Endothelial cell of umbilical vein (primary cell): ENCODE measurements at regions not wholly inside any gene's neighbourhood (a gene's known extent, or its start where the extent isn't known, plus 50 kb on each side); places are given as distances from the start of the nearest gene placed in this dataset.

Source experiments
- BruUV-seq: library from RNA; stranded (reverse); fragments of 400-500 nt; replicated peaks from 2 replicates; lab custom pipeline; 2021; lab: Mats Ljungman, UMichigan
- CTCF ChIA-PET: fragments of 300-600, 350-600 bp; sonication (Branson Sonifier 250); formaldehyde crosslinking; loops from one replicate; lab custom pipeline; 2021; ENCODE audit warnings: antibody characterized with exemption, inconsistent platforms; lab: Charles Lee
- POLR2A ChIA-PET: fragments of 300-600, 350-600 bp; sonication (Branson Sonifier 250); formaldehyde crosslinking; loops from one replicate; lab custom pipeline; 2021; ENCODE audit warnings: antibody characterized with exemption, inconsistent platforms; lab: Charles Lee
- DNase-seq: peaks from one replicate; pipeline ENCODE4 v3.0.0-alpha.2; 2011; ENCODE audit warnings: low read depth, low spot score
- FAIRE-seq: peaks from 2 replicates; lab custom pipeline; 2011; peaks lifted over from hg19 to GRCh38; lab: Jason Lieb, UNC
- H2AFZ ChIP-seq: 2 replicates; pipeline ENCODE4 v1.6.0; 2012; ENCODE audit warnings: low read depth, low read length, control low read depth, inconsistent platforms
- H3K27ac ChIP-seq: 2 replicates; pipeline ENCODE4 v1.5.1; 2011; ENCODE audit warnings: low read depth, mild to moderate bottlenecking, control low read depth, low read length, moderate library complexity; ENCODE audit not compliant: insufficient read depth
- H3K27me3 ChIP-seq, 2 experiments: 2 replicates each; pipeline versions ENCODE4 v1.6.0 to v1.6.1; 2011; ENCODE audit warnings: low read length in 2 of 2, mixed read lengths in 1 of 2; ENCODE audit not compliant: control insufficient read depth in 2 of 2, insufficient read depth in 2 of 2
- H3K36me3 ChIP-seq, 2 experiments: 2 replicates in 1 of 2; 3 replicates in 1 of 2; pipeline ENCODE4 v1.5.1; 2011; ENCODE audit warnings: low read length in 2 of 2, mild to moderate bottlenecking in 1 of 2, moderate library complexity in 1 of 2; ENCODE audit not compliant: control insufficient read depth in 2 of 2, insufficient read depth in 2 of 2; ENCODE audit errors: extremely low read depth in 1 of 2
- H3K4me1 ChIP-seq: 3 replicates; pipeline ENCODE4 v1.5.1; 2011; ENCODE audit warnings: mild to moderate bottlenecking, low read length; ENCODE audit not compliant: control insufficient read depth, insufficient read depth; ENCODE audit errors: extremely low read depth
- H3K4me2 ChIP-seq: 2 replicates; pipeline ENCODE4 v1.6.1; 2011; ENCODE audit warnings: low read length, control low read depth, mixed read lengths; ENCODE audit not compliant: insufficient read depth
- H3K4me3 ChIP-seq, 3 experiments: fragments of 200-600 bp in 1 of 3; sonication (generic), shearing (Covaris generic) in 1 of 3; replicated peaks in 1 of 3; 2 replicates each; pipeline ENCODE4 v1.5.1; 2011 to 2016; ENCODE audit warnings: control low read depth in 3 of 3, low read length in 3 of 3, mild to moderate bottlenecking in 2 of 3, inconsistent platforms in 1 of 3, low read depth in 1 of 3, moderate library complexity in 1 of 3; ENCODE audit not compliant: insufficient read depth in 1 of 3
- H3K79me2 ChIP-seq: 2 replicates; pipeline ENCODE4 v1.6.0; 2012; ENCODE audit warnings: low read length, inconsistent platforms; ENCODE audit not compliant: control insufficient read depth, insufficient read depth
- H3K9ac ChIP-seq: replicated peaks from 2 replicates; pipeline ENCODE3; 2011; ENCODE audit warnings: low read length, control low read depth; ENCODE audit not compliant: insufficient read depth; ENCODE audit errors: extremely low read depth
- H3K9me1 ChIP-seq: replicated peaks from 3 replicates; pipeline ENCODE4 v1.6.0; 2011; ENCODE audit warnings: mild to moderate bottlenecking, low read length; ENCODE audit not compliant: control insufficient read depth, insufficient read depth; ENCODE audit errors: extremely low read depth
- H3K9me3 ChIP-seq: replicated peaks from 2 replicates; pipeline ENCODE4 v1.5.1; 2012; ENCODE audit warnings: low read length, inconsistent platforms; ENCODE audit not compliant: control insufficient read depth, insufficient read depth
- H4K20me1 ChIP-seq: replicated peaks from 2 replicates; pipeline ENCODE3; 2011; ENCODE audit warnings: mild to moderate bottlenecking, low read length; ENCODE audit not compliant: control insufficient read depth, insufficient read depth; ENCODE audit errors: extremely low read depth
- EZH2 ChIP-seq: IDR thresholded peaks from 2 replicates; pipeline ENCODE4 v1.6.1; 2012; ENCODE audit warnings: borderline replicate concordance, low read depth, mild to moderate bottlenecking, moderate library complexity, low read length, inconsistent platforms; ENCODE audit not compliant: severe bottlenecking
- FOS ChIP-seq: IDR thresholded peaks from 2 replicates; pipeline ENCODE4 v1.6.1; 2011; ENCODE audit warnings: mild to moderate bottlenecking, low read length, moderate library complexity, borderline replicate concordance; ENCODE audit not compliant: insufficient read depth
- GATA2 ChIP-seq: IDR thresholded peaks from 2 replicates; pipeline ENCODE4 v1.7.0; 2011; ENCODE audit warnings: low read depth, mild to moderate bottlenecking, moderate library complexity, mixed read lengths, low read length; ENCODE audit not compliant: insufficient read length, insufficient read depth
- JUN ChIP-seq: IDR thresholded peaks from 2 replicates; pipeline ENCODE4 v1.6.1; 2011; ENCODE audit warnings: borderline replicate concordance, low read depth; ENCODE audit not compliant: insufficient read length, insufficient read depth
- MYC ChIP-seq: IDR thresholded peaks from one replicate; pipeline ENCODE4 v1.6.1; 2011; ENCODE audit warnings: mild to moderate bottlenecking, low read depth, low read length
- POLR2A ChIP-seq: IDR thresholded peaks from 2 replicates; pipeline ENCODE4 v1.6.1; 2012; ENCODE audit warnings: low read depth, mild to moderate bottlenecking, control low read depth, low read length
- POLR2AphosphoS5 ChIP-seq: IDR thresholded peaks from 2 replicates; pipeline ENCODE4 v1.6.1; 2012; ENCODE audit warnings: low read depth, mild to moderate bottlenecking, control low read depth, low read length, moderate library complexity; ENCODE audit not compliant: insufficient read depth
- dilution Hi-C: fragments of 300-500 bp; cut with MboI; formaldehyde crosslinking; loops from one replicate; pipeline ENCODE4 v1.15.0; 2019; ENCODE audit warnings: low sequenced_read_pairs; ENCODE audit not compliant: extremely low pct_ligation_motif_present
- intact Hi-C: fragments of 100-400 bp; cut with micrococcal nuclease; formaldehyde crosslinking; loops from one replicate; pipeline ENCODE4 v1.10.0; 2022
- TF ChIP-seq, protein P1 (sequence below), 2 donors: IDR thresholded peaks; 1 replicate in 1 of 2; 2 replicates in 1 of 2; pipeline ENCODE4 v1.5.1; 2011; ENCODE audit warnings: low read length in 2 of 2, mild to moderate bottlenecking in 2 of 2, moderate library complexity in 2 of 2, control low read depth in 1 of 2, inconsistent platforms in 1 of 2, low read depth in 1 of 2; ENCODE audit not compliant: insufficient read depth in 1 of 2; ENCODE audit errors: extremely low read depth in 1 of 2
- TF ChIP-seq, protein P2 (sequence below): IDR thresholded peaks from 2 replicates; pipeline ENCODE4 v1.6.1; 2011; ENCODE audit not compliant: insufficient read depth, insufficient read length

DNA sequence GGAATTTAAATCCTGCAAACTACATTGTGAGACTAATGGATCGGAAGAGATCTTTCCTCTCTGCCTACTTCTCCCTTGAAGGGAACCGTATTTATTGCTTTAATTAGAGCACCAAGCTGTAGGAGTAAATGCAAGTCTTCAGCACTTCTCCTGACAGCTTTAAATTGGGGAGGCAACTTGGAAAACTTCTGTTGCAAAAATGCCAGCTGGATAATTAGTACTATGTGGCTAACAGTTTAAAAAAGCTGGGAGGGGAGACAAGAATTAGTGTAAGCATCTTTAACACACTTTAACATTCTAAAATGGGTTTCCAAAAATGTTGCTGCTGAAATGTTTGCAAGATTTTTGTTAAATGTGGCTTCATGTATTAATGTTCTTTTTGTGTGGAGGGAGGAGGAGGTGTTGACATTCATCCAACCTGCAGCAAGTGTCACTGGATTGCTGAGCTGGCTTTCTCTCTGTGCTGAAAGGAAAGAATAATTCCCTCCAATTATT is 108.5 kb downstream of the PCTP start:
- Histone ChIP-seq H4K20me1 (no peaks in the 10 kb centered on the region), H3K79me2 (no peaks in the 10 kb centered on the region), H2AFZ (no peak overlapping the region), H3K4me2 (no peak overlapping the region), H3K9me1 (no peaks in the 10 kb centered on the region), H3K27me3 (no peaks in the 10 kb centered on the region), H3K9me3 (no peaks in the 10 kb centered on the region), H3K4me1 (no peaks in the 10 kb centered on the region), H3K9ac (no peak overlapping the region), H3K4me3 (no peak overlapping the region), H3K27ac (no peak overlapping the region), H3K36me3 (no peaks in the 10 kb centered on the region)
- BruUV-seq, result no TSS peak
- TF ChIP-seq POLR2AphosphoS5 (no peak), EZH2 (no peak), MYC (no peak), POLR2A (no peak), GATA2 (no peak), JUN (no peak), FOS (no peak)
- TF ChIP-seq, protein P1, sequence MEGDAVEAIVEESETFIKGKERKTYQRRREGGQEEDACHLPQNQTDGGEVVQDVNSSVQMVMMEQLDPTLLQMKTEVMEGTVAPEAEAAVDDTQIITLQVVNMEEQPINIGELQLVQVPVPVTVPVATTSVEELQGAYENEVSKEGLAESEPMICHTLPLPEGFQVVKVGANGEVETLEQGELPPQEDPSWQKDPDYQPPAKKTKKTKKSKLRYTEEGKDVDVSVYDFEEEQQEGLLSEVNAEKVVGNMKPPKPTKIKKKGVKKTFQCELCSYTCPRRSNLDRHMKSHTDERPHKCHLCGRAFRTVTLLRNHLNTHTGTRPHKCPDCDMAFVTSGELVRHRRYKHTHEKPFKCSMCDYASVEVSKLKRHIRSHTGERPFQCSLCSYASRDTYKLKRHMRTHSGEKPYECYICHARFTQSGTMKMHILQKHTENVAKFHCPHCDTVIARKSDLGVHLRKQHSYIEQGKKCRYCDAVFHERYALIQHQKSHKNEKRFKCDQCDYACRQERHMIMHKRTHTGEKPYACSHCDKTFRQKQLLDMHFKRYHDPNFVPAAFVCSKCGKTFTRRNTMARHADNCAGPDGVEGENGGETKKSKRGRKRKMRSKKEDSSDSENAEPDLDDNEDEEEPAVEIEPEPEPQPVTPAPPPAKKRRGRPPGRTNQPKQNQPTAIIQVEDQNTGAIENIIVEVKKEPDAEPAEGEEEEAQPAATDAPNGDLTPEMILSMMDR (IDR thresholded peaks at IDR 0.05; ENCODE audit: extremely low read depth in 1 of 2, insufficient read depth in 1 of 2, low read depth in 1 of 2, low read length in 2 of 2), result no peak
- TF ChIP-seq, protein P2, sequence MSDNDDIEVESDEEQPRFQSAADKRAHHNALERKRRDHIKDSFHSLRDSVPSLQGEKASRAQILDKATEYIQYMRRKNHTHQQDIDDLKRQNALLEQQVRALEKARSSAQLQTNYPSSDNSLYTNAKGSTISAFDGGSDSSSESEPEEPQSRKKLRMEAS, result no peak
- DNase-seq (no peak), FAIRE-seq (no peak)
- CTCF ChIA-PET, result no interaction called here
- POLR2A ChIA-PET, result no interaction called here
- intact Hi-C loops (no loop called here), dilution Hi-C loops (no loop called here)
